Esophagus muscularis mucosa (tissue), 3 donors: ENCODE measurements at regions not wholly inside any gene's neighbourhood (a gene's known extent, or its start where the extent isn't known, plus 50 kb on each side); places are given as distances from the start of the nearest gene placed in this dataset.

Source experiments
- POLR2A ChIP-seq: fragments of 450-650 bp; IDR thresholded peaks from one replicate; pipeline ENCODE4 v1.6.1; 2017; ENCODE audit warnings: antibody characterized with exemption, moderate library complexity, mild to moderate bottlenecking, low read depth
- TF ChIP-seq, protein P1 (sequence below), 3 experiments: fragments of 200-600 bp in 2 of 3; fragments of 450-650 bp in 1 of 3; sonication (generic) in 2 of 3; IDR thresholded peaks; one replicate each; pipeline ENCODE4 v1.5.1; 2017 to 2019; ENCODE audit warnings: antibody characterized with exemption in 3 of 3, mild to moderate bottlenecking in 2 of 3, moderate library complexity in 1 of 3

DNA sequence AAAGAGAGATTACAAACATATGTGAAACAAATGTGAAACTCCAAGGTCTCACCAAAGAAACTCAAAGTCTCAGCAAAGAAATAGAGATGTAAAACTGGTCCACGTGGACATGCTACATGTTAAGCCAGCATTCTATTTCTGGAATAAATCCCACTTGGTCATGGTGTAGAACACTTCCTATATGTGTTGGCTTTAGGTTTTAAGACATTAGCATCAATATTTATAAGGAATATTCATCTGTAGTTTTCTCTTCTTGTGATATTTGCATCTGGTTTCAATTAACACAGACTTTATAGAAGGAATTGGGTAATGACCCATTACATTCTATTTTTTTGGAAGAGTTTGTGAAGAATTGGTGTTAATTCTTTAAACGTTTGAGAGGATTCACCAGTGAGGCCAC is 133.1 kb downstream of the COPS8 start:
- TF ChIP-seq, protein P1, sequence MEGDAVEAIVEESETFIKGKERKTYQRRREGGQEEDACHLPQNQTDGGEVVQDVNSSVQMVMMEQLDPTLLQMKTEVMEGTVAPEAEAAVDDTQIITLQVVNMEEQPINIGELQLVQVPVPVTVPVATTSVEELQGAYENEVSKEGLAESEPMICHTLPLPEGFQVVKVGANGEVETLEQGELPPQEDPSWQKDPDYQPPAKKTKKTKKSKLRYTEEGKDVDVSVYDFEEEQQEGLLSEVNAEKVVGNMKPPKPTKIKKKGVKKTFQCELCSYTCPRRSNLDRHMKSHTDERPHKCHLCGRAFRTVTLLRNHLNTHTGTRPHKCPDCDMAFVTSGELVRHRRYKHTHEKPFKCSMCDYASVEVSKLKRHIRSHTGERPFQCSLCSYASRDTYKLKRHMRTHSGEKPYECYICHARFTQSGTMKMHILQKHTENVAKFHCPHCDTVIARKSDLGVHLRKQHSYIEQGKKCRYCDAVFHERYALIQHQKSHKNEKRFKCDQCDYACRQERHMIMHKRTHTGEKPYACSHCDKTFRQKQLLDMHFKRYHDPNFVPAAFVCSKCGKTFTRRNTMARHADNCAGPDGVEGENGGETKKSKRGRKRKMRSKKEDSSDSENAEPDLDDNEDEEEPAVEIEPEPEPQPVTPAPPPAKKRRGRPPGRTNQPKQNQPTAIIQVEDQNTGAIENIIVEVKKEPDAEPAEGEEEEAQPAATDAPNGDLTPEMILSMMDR (IDR thresholded peaks at IDR 0.05): no peak
- TF ChIP-seq POLR2A: no peak
